Right atrium auricular region (tissue), 2 donors: ENCODE measurements at regions not wholly inside any gene's neighbourhood (a gene's known extent, or its start where the extent isn't known, plus 50 kb on each side); places are given as distances from the start of the nearest gene placed in this dataset.

Experiments
- DNase-seq: peaks from one replicate; pipeline ENCODE4 v3.0.0-alpha.2; 2019; ENCODE audit warnings: low spot score
- H3K27ac ChIP-seq, 2 donors: fragments of 200-600 bp; sonication (generic); 1 replicate in 1 of 2; 2 replicates in 1 of 2; pipeline ENCODE4 v1.5.1; 2016 to 2019
- H3K27me3 ChIP-seq, 2 donors: fragments of 200-600 bp; sonication (generic); one replicate each; pipeline versions ENCODE4 v1.5.1 to v1.6.0; 2017 to 2019
- H3K36me3 ChIP-seq: fragments of 200-600 bp; sonication (generic); one replicate; pipeline ENCODE4 v1.5.1; 2016
- H3K4me1 ChIP-seq, 2 donors: fragments of 200-600 bp; sonication (generic); one replicate each; pipeline versions ENCODE4 v1.5.1 to v1.6.0; 2017 to 2019
- H3K4me3 ChIP-seq, 2 donors: fragments of 200-600 bp; sonication (generic); 1 replicate in 1 of 2; 2 replicates in 1 of 2; pipeline ENCODE4 v1.5.1; 2017 to 2019; ENCODE audit warnings: mild to moderate bottlenecking in 1 of 2, moderate library complexity in 1 of 2
- H3K9me3 ChIP-seq, 2 donors: fragments of 200-600 bp; sonication (generic); one replicate each; pipeline ENCODE4 v1.5.1; 2019
- TF ChIP-seq, protein P1 (sequence below), 2 donors: fragments of 200-600 bp; sonication (generic); IDR thresholded peaks; one replicate each; pipeline ENCODE4 v1.5.1; 2019; ENCODE audit warnings: antibody characterized with exemption in 2 of 2

DNA sequence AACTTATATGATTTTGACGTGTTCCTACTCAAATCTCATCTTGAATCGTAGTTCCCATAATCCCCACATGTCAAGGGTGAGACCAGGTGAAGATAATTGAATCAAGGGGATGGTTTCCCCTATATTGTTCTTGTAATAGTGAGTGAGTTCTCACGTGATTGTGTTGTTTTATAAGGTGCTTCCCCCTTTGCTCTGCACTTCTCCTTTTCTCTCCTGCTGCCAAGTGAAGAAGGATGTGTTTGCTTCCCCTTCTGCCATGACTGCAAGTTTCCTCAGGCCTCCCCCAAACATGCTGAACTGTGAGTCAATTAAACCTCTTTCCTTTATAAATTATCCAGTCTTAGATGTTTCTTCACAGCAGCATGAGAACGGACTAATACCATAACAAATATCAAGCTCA lies 83.2 kb downstream of the MANEA start:
- no peak for DNase-seq
- TF ChIP-seq, protein P1, sequence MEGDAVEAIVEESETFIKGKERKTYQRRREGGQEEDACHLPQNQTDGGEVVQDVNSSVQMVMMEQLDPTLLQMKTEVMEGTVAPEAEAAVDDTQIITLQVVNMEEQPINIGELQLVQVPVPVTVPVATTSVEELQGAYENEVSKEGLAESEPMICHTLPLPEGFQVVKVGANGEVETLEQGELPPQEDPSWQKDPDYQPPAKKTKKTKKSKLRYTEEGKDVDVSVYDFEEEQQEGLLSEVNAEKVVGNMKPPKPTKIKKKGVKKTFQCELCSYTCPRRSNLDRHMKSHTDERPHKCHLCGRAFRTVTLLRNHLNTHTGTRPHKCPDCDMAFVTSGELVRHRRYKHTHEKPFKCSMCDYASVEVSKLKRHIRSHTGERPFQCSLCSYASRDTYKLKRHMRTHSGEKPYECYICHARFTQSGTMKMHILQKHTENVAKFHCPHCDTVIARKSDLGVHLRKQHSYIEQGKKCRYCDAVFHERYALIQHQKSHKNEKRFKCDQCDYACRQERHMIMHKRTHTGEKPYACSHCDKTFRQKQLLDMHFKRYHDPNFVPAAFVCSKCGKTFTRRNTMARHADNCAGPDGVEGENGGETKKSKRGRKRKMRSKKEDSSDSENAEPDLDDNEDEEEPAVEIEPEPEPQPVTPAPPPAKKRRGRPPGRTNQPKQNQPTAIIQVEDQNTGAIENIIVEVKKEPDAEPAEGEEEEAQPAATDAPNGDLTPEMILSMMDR (IDR thresholded peaks at IDR 0.05): no peak
- no peaks in the 10 kb centered on the region for H3K9me3 ChIP-seq
- H3K4me1 ChIP-seq: no peaks in the 10 kb centered on the region
- H3K4me3 ChIP-seq: no peak overlapping the region
- no peak overlapping the region for H3K27ac ChIP-seq
- no peaks in the 10 kb centered on the region for H3K27me3 ChIP-seq
- no peaks in the 10 kb centered on the region for H3K36me3 ChIP-seq

DNA sequence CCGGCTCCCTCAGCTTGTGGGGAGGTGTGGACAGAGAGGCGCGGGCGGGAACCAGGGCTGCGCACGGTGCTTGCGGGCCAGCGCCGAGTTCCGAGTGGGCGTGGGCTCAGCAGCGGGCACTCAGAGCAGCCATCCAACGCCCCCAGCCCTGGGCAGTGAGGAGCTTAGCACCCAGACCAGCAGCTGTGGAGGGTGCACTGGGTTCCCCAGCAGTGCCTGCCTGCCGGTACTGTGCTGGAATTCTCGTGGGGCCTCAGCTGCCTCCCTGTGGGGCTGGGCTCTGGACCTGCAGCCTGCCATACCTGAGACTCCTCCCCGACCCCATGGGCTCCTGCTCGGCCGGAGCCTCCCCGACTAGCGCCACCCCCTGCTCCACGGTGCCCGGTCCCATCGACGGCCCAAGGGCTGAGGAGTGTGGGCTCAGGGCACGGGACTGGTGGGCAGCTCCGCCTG lies 92.7 kb downstream of the MANEA start:
- Histone ChIP-seq H3K27me3 (no peaks in the 10 kb centered on the region), H3K36me3 (no peaks in the 10 kb centered on the region), H3K27ac (no peak overlapping the region), H3K4me1 (no peaks in the 10 kb centered on the region), H3K9me3 (no peaks in the 10 kb centered on the region), H3K4me3 (no peak overlapping the region)
- no peak for DNase-seq
- TF ChIP-seq, protein P1 (IDR thresholded peaks at IDR 0.05): no peak

DNA sequence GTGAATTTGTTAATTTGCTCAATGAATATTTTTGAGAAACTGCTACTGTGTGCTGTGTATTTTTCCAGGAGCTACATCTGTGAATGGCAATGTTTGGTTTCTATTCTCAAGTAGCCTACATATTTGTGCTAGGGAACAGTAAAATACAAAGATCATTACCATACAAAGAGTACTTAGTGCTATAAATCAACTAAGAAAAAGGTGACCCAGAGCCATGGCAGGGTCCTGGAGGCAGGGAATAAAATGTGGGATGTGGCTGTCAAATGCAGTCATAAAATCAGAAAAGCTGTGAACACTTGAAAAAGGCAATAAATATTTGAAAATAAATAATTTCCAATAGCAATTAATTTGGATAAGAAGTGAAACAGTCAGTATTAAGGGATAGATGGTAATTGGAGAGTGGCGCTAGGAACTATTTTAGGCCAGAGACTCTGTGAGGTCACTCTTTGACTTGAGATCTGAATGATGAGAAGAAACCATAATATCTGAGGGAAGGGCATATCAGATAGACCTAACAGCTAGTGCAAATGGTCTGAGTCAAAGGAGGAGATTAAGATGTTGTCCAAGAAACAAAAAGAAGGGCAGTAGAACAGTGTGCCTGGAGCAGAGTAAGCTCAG lies 98.8 kb downstream of the MANEA start:
- H3K4me1 ChIP-seq: no peaks in the 10 kb centered on the region
- H3K27me3 ChIP-seq: no peaks in the 10 kb centered on the region
- DNase-seq: no peak
- no peak overlapping the region for H3K4me3 ChIP-seq
- H3K9me3 ChIP-seq: no peaks in the 10 kb centered on the region
- TF ChIP-seq, protein P1 (IDR thresholded peaks at IDR 0.05): no peak
- H3K36me3 ChIP-seq: no peaks in the 10 kb centered on the region
- H3K27ac ChIP-seq: no peak overlapping the region

DNA sequence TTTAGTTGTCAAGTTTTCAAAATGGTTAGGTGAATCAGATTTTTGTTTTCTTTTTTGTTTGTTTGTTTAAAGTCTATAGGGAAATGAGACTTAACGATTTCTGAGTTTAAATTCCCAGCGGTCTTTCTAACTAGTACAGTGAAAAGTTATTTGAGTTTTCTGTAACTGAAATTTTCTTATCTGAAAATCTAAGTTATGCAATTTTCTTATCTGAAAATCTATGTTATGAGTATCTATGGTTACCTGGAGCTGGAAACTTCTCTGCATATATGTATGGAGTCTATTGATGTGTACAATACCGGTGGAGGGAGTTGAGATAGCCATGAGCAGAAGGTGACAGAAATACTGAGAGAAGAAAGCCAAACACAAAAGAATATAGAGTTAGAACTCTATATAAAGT lies 102.6 kb downstream of the MANEA start:
- H3K9me3 ChIP-seq: no peaks in the 10 kb centered on the region
- DNase-seq: no peak
- no peaks in the 10 kb centered on the region for H3K36me3 ChIP-seq
- no peak overlapping the region for H3K27ac ChIP-seq
- TF ChIP-seq, protein P1 (IDR thresholded peaks at IDR 0.05): no peak
- H3K4me1 ChIP-seq: peaks cover 0 to 9% of the 10 kb centered on the region in 2 donors
- no peaks in the 10 kb centered on the region for H3K27me3 ChIP-seq
- no peak overlapping the region for H3K4me3 ChIP-seq

DNA sequence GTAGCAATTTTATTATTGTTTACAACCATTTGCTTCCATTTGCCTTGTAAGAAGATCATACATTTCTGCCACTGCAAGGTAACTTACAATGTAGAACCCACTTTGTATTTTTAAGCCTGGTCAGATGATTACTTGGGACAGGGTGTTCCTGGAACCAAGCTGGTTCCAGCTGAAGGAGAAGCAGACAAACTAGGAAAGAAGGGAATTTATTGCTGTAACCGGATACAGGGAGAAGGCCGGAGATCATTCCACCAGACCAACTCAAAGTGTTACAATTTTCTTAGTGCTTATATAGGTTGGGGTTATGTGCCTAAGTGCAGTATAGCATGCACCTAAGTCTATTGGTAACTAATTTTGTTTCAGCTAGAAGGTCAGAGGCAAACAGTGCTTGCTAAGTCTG lies 104.4 kb downstream of the MANEA start:
- Histone ChIP-seq H3K27me3 (no peaks in the 10 kb centered on the region), H3K27ac (no peak overlapping the region), H3K36me3 (no peaks in the 10 kb centered on the region), H3K4me3 (no peak overlapping the region), H3K4me1 (peaks cover 0 to 9% of the 10 kb centered on the region in 2 donors), H3K9me3 (no peaks in the 10 kb centered on the region)
- no peak for DNase-seq
- TF ChIP-seq, protein P1 (IDR thresholded peaks at IDR 0.05): no peak

DNA sequence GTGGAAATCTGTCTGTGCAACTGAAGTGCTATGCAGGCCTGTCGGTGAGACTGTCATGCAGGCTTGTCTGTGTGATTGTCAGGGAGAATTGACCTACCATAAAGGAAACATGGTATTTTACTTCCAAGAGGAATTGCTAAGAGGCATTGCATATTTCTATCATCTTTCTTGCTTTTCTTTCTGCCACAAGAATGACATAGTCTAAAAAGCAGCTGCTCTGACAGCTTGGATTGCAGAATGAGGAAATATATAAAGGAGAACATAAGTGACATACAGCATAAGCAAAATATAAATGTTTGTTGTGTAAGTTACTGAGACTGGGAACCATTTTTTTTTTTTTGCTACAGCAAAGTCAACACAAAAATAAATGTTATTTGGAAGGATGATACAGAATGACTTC lies 105.1 kb downstream of the MANEA start:
- TF ChIP-seq, protein P1 (IDR thresholded peaks at IDR 0.05): no peak
- Histone ChIP-seq H3K4me1 (peaks cover 0 to 9% of the 10 kb centered on the region in 2 donors), H3K27ac (no peak overlapping the region), H3K9me3 (no peaks in the 10 kb centered on the region), H3K4me3 (no peak overlapping the region), H3K27me3 (no peaks in the 10 kb centered on the region), H3K36me3 (no peaks in the 10 kb centered on the region)
- DNase-seq: no peak
